Spleen (tissue), 7 donors: ENCODE measurements at regions not wholly inside any gene's neighbourhood (a gene's known extent, or its start where the extent isn't known, plus 50 kb on each side); places are given as distances from the start of the nearest gene placed in this dataset.

ENCODE experiments used
- POLR2A ChIP-seq, 3 donors: fragments of 450-650 bp; IDR thresholded peaks; one replicate each; pipeline ENCODE4 v1.5.1; 2017; ENCODE audit warnings: antibody characterized with exemption in 3 of 3, mild to moderate bottlenecking in 1 of 3
- POLR2AphosphoS5 ChIP-seq, 3 donors: sonication (generic); formaldehyde crosslinking; IDR thresholded peaks; one replicate each; pipeline ENCODE4 v1.5.1; 2017; ENCODE audit warnings: antibody characterized with exemption in 3 of 3
- TF ChIP-seq, protein P1 (sequence below), 11 experiments: fragments of 200-600 bp in 7 of 11; fragments of 450-650 bp in 4 of 11; sonication (generic) in 4 of 11; IDR thresholded peaks in 8 of 11; conservative IDR thresholded peaks in 3 of 11; 1 replicate in 7 of 11; 2 replicates in 4 of 11; pipeline versions ENCODE4 v1.4.0 to v1.8.0; 2016 to 2021; ENCODE audit warnings: antibody characterized with exemption in 11 of 11, inconsistent platforms in 4 of 11, mild to moderate bottlenecking in 1 of 11
- donor health status: DM: no; HTN: no; CAD: no; lungs with moderate emphysema.
- donor health status: DM: no; HTN: no; CAD: no.
- donor health status: DM: no; HTN: no; CAD: no.

DNA sequence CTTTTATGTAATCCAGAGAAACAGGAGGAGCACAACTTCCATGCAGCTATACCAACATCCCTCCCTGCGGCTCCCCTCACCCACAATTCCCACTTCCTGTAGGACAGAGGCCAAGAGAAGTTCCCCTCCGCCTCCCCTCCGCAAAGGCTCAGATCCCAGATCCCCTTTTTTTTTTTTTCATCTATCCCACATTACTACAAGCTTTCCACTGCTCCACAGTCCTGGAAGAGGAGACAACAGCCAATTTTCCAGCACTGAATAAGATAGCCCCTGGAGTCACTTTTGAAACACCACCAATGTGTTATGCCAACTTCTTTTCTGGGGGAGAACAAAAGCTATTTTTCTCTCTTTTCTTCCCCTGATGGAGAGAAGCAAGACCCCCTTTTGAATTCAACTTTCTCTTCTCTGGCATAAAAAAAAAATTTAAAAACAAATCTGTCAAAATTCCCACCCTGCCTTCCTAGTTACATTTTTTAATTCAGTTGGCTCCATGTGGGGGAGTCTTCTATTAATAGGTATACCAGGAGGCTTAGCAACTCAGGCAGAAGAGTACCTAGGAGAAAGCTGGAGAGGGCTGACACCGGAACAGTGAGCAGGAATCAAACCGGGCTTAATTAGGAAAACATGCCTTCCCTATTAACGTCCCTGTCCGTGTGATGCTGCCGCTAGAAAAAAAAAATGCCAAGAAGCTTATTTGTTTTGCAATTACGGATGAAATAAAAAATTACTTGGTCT lies 543.4 kb downstream of the BUD13 start:
- TF ChIP-seq, protein P1, sequence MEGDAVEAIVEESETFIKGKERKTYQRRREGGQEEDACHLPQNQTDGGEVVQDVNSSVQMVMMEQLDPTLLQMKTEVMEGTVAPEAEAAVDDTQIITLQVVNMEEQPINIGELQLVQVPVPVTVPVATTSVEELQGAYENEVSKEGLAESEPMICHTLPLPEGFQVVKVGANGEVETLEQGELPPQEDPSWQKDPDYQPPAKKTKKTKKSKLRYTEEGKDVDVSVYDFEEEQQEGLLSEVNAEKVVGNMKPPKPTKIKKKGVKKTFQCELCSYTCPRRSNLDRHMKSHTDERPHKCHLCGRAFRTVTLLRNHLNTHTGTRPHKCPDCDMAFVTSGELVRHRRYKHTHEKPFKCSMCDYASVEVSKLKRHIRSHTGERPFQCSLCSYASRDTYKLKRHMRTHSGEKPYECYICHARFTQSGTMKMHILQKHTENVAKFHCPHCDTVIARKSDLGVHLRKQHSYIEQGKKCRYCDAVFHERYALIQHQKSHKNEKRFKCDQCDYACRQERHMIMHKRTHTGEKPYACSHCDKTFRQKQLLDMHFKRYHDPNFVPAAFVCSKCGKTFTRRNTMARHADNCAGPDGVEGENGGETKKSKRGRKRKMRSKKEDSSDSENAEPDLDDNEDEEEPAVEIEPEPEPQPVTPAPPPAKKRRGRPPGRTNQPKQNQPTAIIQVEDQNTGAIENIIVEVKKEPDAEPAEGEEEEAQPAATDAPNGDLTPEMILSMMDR (IDR thresholded peaks at IDR 0.05 in 8 of 11, conservative IDR thresholded peaks at IDR 0.05 in 3 of 11), result no peak
- TF ChIP-seq POLR2AphosphoS5 (IDR thresholded peaks at IDR 0.05) (no peak), POLR2A (IDR thresholded peaks at IDR 0.05) (no peak)
